Mesothelial cell of epicardium (in vitro differentiated cells): ENCODE measurements at regions not wholly inside any gene's neighbourhood (a gene's known extent, or its start where the extent isn't known, plus 50 kb on each side); places are given as distances from the start of the nearest gene placed in this dataset.

Experiments used
- DNase-seq, 2 experiments: peaks; one replicate each; pipeline ENCODE4 v3.0.0; 2021; ENCODE audit warnings: low spot score in 2 of 2; ENCODE audit not compliant: unreplicated experiment in 2 of 2
- H3K27ac Mint-ChIP-seq: 2 replicates; pipeline ENCODE4 v1.8.0; 2021; ENCODE audit warnings: mixed read lengths
- H3K27me3 Mint-ChIP-seq: 2 replicates; pipeline ENCODE4 v1.8.0; 2021; ENCODE audit warnings: low read depth, mixed read lengths
- H3K36me3 Mint-ChIP-seq: 2 replicates; pipeline ENCODE4 v1.8.0; 2021; ENCODE audit warnings: mixed read lengths
- H3K4me1 Mint-ChIP-seq: 2 replicates; pipeline ENCODE4 v1.8.0; 2021; ENCODE audit warnings: mixed read lengths
- H3K4me3 Mint-ChIP-seq: 2 replicates; pipeline ENCODE4 v1.8.0; 2021; ENCODE audit warnings: mild to moderate bottlenecking, moderate library complexity, mixed read lengths
- H3K9me3 Mint-ChIP-seq: 2 replicates; pipeline ENCODE4 v1.8.0; 2021; ENCODE audit warnings: mixed read lengths
- TF ChIP-seq, protein P1 (sequence below): fragments of 200-600 bp; sonication (generic); IDR thresholded peaks from one replicate; pipeline ENCODE4 v1.5.0; 2021; ENCODE audit warnings: antibody characterized with exemption; ENCODE audit not compliant: unreplicated experiment

- peaks cover 22% of the 10 kb centered on the region for H3K9me3 Mint-ChIP-seq
- TF ChIP-seq, protein P1, sequence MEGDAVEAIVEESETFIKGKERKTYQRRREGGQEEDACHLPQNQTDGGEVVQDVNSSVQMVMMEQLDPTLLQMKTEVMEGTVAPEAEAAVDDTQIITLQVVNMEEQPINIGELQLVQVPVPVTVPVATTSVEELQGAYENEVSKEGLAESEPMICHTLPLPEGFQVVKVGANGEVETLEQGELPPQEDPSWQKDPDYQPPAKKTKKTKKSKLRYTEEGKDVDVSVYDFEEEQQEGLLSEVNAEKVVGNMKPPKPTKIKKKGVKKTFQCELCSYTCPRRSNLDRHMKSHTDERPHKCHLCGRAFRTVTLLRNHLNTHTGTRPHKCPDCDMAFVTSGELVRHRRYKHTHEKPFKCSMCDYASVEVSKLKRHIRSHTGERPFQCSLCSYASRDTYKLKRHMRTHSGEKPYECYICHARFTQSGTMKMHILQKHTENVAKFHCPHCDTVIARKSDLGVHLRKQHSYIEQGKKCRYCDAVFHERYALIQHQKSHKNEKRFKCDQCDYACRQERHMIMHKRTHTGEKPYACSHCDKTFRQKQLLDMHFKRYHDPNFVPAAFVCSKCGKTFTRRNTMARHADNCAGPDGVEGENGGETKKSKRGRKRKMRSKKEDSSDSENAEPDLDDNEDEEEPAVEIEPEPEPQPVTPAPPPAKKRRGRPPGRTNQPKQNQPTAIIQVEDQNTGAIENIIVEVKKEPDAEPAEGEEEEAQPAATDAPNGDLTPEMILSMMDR: no peak
- no peak overlapping the region for H3K27ac Mint-ChIP-seq
- no peak overlapping the region for H3K4me3 Mint-ChIP-seq
- no peaks in the 10 kb centered on the region for H3K36me3 Mint-ChIP-seq
- H3K4me1 Mint-ChIP-seq: no peaks in the 10 kb centered on the region
- DNase-seq: no peak
- H3K27me3 Mint-ChIP-seq: no peaks in the 10 kb centered on the region
Observed at GRCh38 chr5:25649628-25650265, 1005.0 kb upstream of the CDH10 start.

DNA sequence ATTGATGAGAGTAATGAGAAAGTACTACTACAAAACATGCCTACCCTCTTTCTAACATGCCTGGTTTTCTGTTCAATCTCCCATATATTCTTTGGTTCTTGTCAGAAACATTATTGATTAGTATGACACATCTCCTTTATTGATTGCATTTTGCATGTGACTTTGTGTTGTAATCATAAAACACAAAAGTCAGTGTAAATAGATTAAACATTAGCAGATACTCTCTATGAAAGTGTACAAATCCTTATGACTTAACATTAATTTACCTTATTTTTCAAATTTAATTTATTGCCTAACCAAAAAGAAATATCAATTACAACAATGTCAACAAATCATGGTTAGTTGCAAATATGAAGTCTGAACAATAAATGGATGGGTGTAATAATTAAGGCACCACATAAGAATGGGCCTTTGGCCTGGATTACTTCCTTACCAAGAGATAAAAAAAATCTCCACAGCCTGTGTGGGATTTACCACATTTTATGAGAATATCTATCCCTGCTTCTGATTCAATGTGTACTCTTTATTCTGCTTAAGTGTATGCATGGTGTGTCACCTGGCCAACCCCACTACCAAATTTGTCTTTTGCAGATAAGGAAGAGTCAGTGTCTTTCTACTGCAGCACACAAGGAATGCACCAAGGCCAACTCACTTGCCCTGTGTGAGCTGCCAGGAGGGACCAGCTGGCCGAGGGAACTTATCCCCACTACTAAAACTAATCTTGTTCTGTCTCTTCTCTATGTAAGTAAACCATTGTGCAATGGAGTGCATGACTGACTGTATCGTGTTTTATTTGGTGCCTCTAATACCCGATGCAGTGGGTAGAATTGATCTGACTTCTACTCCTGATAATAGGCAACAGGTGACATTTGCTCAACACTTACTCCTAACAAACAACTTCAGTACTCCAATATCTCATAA, 1001.9 kb upstream of the CDH10 start:
- Mint-ChIP-seq H3K4me1 (no peaks in the 10 kb centered on the region), H3K9me3 (peaks cover 8% of the 10 kb centered on the region), H3K36me3 (no peaks in the 10 kb centered on the region), H3K4me3 (no peak overlapping the region), H3K27ac (no peak overlapping the region), H3K27me3 (no peaks in the 10 kb centered on the region)
- DNase-seq: no peak
- TF ChIP-seq, protein P1: no peak

- Mint-ChIP-seq H3K9me3 (no peaks in the 10 kb centered on the region), H3K4me3 (no peak overlapping the region), H3K27ac (no peak overlapping the region), H3K4me1 (peaks cover 5% of the 10 kb centered on the region), H3K36me3 (no peaks in the 10 kb centered on the region), H3K27me3 (no peaks in the 10 kb centered on the region)
- TF ChIP-seq, protein P1: no peak
- no peak for DNase-seq
Observed at GRCh38 chr5:25641124-25641523, 996.3 kb upstream of the CDH10 start.

- peaks cover 4% of the 10 kb centered on the region for H3K9me3 Mint-ChIP-seq
- no peaks in the 10 kb centered on the region for H3K4me1 Mint-ChIP-seq
- DNase-seq: no peak
- TF ChIP-seq, protein P1: no peak
- H3K36me3 Mint-ChIP-seq: peaks cover 1% of the 10 kb centered on the region
- no peaks in the 10 kb centered on the region for H3K27me3 Mint-ChIP-seq
- no peak overlapping the region for H3K4me3 Mint-ChIP-seq
- H3K27ac Mint-ChIP-seq: no peak overlapping the region
Observed at GRCh38 chr5:25619273-25619672, 974.5 kb upstream of the CDH10 start.

DNA sequence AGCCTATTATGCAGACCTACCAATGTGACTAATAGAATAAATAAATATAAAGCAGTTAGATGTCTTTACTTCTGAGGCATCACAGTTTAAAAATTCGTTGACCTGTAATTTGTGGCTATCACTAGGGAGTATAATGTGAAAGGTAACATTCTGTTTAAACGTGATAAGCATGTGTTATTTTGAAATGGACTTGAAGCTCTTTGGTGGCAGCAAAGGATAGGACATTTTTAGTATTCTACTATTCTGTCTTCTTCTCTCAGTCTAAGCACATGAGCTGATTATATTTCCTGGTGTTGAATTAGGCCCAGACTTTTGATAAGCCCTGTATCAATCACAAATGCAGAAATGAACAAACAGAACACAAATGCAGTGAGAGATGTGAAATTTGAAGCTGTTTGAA, 974.0 kb upstream of the CDH10 start:
- H3K9me3 Mint-ChIP-seq: peaks cover 4% of the 10 kb centered on the region
- H3K4me1 Mint-ChIP-seq: no peaks in the 10 kb centered on the region
- no peak overlapping the region for H3K4me3 Mint-ChIP-seq
- H3K36me3 Mint-ChIP-seq: peaks cover 1% of the 10 kb centered on the region
- no peak for DNase-seq
- H3K27me3 Mint-ChIP-seq: no peaks in the 10 kb centered on the region
- TF ChIP-seq, protein P1: no peak
- H3K27ac Mint-ChIP-seq: no peak overlapping the region
